Neural progenitor cell (in vitro differentiated cells): ENCODE measurements at regions not wholly inside any gene's neighbourhood (a gene's known extent, or its start where the extent isn't known, plus 50 kb on each side); places are given as distances from the start of the nearest gene placed in this dataset.

ENCODE experiments used
- DNase-seq: peaks from one replicate; pipeline ENCODE4 v3.0.0-alpha.2; 2016; ENCODE audit warnings: low spot score
- H2AFZ ChIP-seq: fragments of 200-600 bp; sonication (generic); replicated peaks from 2 replicates; pipeline ENCODE4 v1.6.1; 2016; ENCODE audit warnings: antibody characterized with exemption
- H3F3A ChIP-seq: fragments of 200-600 bp; sonication (generic); 2 replicates; pipeline ENCODE4 v1.6.1; 2016; ENCODE audit warnings: antibody characterized with exemption, low read depth
- H3K27ac ChIP-seq: fragments of 200-600 bp; sonication (generic); 2 replicates; pipeline ENCODE4 v1.5.1; 2016; ENCODE audit warnings: mild to moderate bottlenecking
- H3K27me3 ChIP-seq: fragments of 200-600 bp; sonication (generic); 2 replicates; pipeline ENCODE4 v1.6.1; 2016; ENCODE audit warnings: mild to moderate bottlenecking, moderate library complexity
- H3K36me3 ChIP-seq: fragments of 200-600 bp; sonication (generic); 2 replicates; pipeline ENCODE4 v1.5.1; 2016
- H3K4me1 ChIP-seq: fragments of 200-600 bp; sonication (generic); 2 replicates; pipeline ENCODE4 v1.6.1; 2016; ENCODE audit warnings: mixed run types
- H3K4me2 ChIP-seq: fragments of 200-600 bp; sonication (generic); 2 replicates; pipeline ENCODE4 v1.6.1; 2016
- H3K4me3 ChIP-seq: fragments of 200-600 bp; sonication (generic); 2 replicates; pipeline ENCODE4 v1.5.1; 2016
- H3K79me2 ChIP-seq: fragments of 200-600 bp; sonication (generic); 2 replicates; pipeline ENCODE4 v1.6.1; 2016; ENCODE audit warnings: low read depth
- H3K9ac ChIP-seq: fragments of 200-600 bp; sonication (generic); 2 replicates; pipeline ENCODE4 v1.6.1; 2016
- H3K9me3 ChIP-seq: fragments of 200-600 bp; sonication (generic); 2 replicates; pipeline ENCODE4 v1.5.1; 2016; ENCODE audit warnings: low read depth
- H4K20me1 ChIP-seq: fragments of 200-600 bp; sonication (generic); 2 replicates; pipeline ENCODE4 v1.6.1; 2016; ENCODE audit warnings: low read depth
- H3K27ac Mint-ChIP-seq: 3 replicates; pipeline ENCODE4 v1.8.0; 2021; ENCODE audit warnings: mixed read lengths
- H3K27me3 Mint-ChIP-seq: 2 replicates; pipeline ENCODE4 v1.8.0; 2022; ENCODE audit warnings: low read depth, mild to moderate bottlenecking, inconsistent platforms, moderate library complexity, mixed read lengths; ENCODE audit not compliant: insufficient read depth
- H3K36me3 Mint-ChIP-seq: 3 replicates; pipeline ENCODE4 v1.8.0; 2021; ENCODE audit warnings: mixed read lengths
- H3K4me1 Mint-ChIP-seq: 3 replicates; pipeline ENCODE4 v1.8.0; 2021; ENCODE audit warnings: mixed read lengths
- H3K4me3 Mint-ChIP-seq: 3 replicates; pipeline ENCODE4 v1.8.0; 2021; ENCODE audit warnings: mild to moderate bottlenecking, moderate library complexity, mixed read lengths
- H3K9me3 Mint-ChIP-seq: 3 replicates; pipeline ENCODE4 v1.8.0; 2020; ENCODE audit warnings: mixed read lengths
- CTCF ChIP-seq: fragments of 200-600 bp; sonication (generic); IDR thresholded peaks from 2 replicates; pipeline ENCODE4 v1.5.1; 2017; ENCODE audit warnings: antibody characterized with exemption, mild to moderate bottlenecking
- EZH2 ChIP-seq: fragments of 200-600 bp; sonication (generic); IDR thresholded peaks from 2 replicates; pipeline ENCODE4 v1.6.1; 2017; ENCODE audit warnings: antibody characterized with exemption, mild to moderate bottlenecking, moderate library complexity
- EZH2phosphoT487 ChIP-seq: fragments of 200-600 bp; sonication (generic); IDR thresholded peaks from 2 replicates; pipeline ENCODE4 v1.6.1; 2017; ENCODE audit warnings: antibody characterized with exemption

DNA sequence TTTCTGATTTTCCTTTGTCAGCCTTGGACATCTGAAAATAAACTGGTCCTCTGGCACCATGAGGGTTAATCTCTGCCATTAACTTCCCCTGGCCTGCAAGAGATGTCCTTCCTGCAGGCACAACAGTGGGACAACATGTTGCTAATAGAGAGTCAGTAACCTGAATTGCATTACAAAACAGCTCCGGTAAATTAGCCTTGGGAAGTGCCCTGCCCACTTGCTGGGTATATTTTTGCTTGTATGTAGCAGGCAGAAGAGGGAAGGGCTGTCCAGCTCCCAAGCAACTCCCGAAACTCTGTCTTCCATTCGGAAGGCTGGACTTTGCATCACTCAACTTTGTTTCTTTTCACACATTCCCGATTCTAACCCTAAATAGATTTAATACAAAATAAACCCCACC lies 104.4 kb upstream of the ATP8B1 start:
- Mint-ChIP-seq H3K36me3 (no peaks in the 10 kb centered on the region), H3K4me1 (no peaks in the 10 kb centered on the region), H3K9me3 (peaks cover under 1% of the 10 kb centered on the region), H3K27me3 (no peaks in the 10 kb centered on the region), H3K27ac (no peak overlapping the region), H3K4me3 (no peak overlapping the region)
- Histone ChIP-seq H3K4me3 (no peak overlapping the region), H4K20me1 (no peaks in the 10 kb centered on the region), H3K27ac (no peak overlapping the region), H3K9ac (no peak overlapping the region), H3F3A (no peaks in the 10 kb centered on the region), H2AFZ (no peak overlapping the region), H3K4me2 (no peak overlapping the region), H3K4me1 (no peaks in the 10 kb centered on the region), H3K36me3 (no peaks in the 10 kb centered on the region), H3K27me3 (no peaks in the 10 kb centered on the region), H3K9me3 (no peaks in the 10 kb centered on the region), H3K79me2 (no peaks in the 10 kb centered on the region)
- TF ChIP-seq EZH2phosphoT487 (no peak), EZH2 (no peak), CTCF (no peak)
- no peak for DNase-seq

DNA sequence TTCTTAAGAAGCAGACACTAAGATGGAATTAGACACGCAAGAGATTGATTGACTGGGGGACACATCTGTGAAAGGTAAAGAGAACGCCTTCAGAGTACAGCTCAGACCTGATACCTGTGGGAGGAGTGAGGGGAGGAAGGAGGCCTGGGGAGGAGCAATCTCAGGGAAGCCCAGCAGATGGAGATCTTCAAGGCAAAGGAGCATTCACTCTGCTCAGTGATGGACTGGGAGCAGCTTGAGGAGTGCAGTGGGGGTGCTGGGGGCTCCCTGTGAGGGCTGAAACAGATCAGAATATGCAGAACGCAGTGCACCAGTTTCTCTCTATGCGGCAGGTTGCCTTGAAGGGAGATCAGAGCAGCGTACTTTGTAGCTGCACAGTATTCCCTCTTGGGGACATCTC lies 103.7 kb upstream of the ATP8B1 start:
- Histone ChIP-seq H3K4me2 (no peak overlapping the region), H3K27ac (no peak overlapping the region), H4K20me1 (no peaks in the 10 kb centered on the region), H2AFZ (no peak overlapping the region), H3K27me3 (no peaks in the 10 kb centered on the region), H3K9ac (no peak overlapping the region), H3K4me3 (no peak overlapping the region), H3K9me3 (no peaks in the 10 kb centered on the region), H3K36me3 (no peaks in the 10 kb centered on the region), H3F3A (no peaks in the 10 kb centered on the region), H3K79me2 (no peaks in the 10 kb centered on the region), H3K4me1 (no peaks in the 10 kb centered on the region)
- Mint-ChIP-seq H3K27ac (no peak overlapping the region), H3K4me3 (no peak overlapping the region), H3K4me1 (no peaks in the 10 kb centered on the region), H3K27me3 (no peaks in the 10 kb centered on the region), H3K9me3 (no peaks in the 10 kb centered on the region), H3K36me3 (no peaks in the 10 kb centered on the region)
- peak; percentile 22 for DNase-seq
- TF ChIP-seq CTCF (peak; percentile 21), EZH2phosphoT487 (no peak), EZH2 (no peak)

GRCh38 chr18:57904535-57904934 lies 101.4 kb upstream of the ATP8B1 start:
- Mint-ChIP-seq H3K27ac (no peak overlapping the region), H3K36me3 (no peaks in the 10 kb centered on the region), H3K27me3 (no peaks in the 10 kb centered on the region), H3K4me1 (no peaks in the 10 kb centered on the region), H3K9me3 (no peaks in the 10 kb centered on the region), H3K4me3 (no peak overlapping the region)
- Histone ChIP-seq H3K27me3 (no peaks in the 10 kb centered on the region), H3K27ac (no peak overlapping the region), H3K36me3 (no peaks in the 10 kb centered on the region), H4K20me1 (no peaks in the 10 kb centered on the region), H3K9ac (no peak overlapping the region), H3K4me1 (no peaks in the 10 kb centered on the region), H3K9me3 (no peaks in the 10 kb centered on the region), H2AFZ (no peak overlapping the region), H3K79me2 (no peaks in the 10 kb centered on the region), H3F3A (no peaks in the 10 kb centered on the region), H3K4me2 (no peak overlapping the region), H3K4me3 (no peak overlapping the region)
- TF ChIP-seq CTCF, result no peak
- TF ChIP-seq EZH2phosphoT487, result no peak
- TF ChIP-seq EZH2, result no peak
- DNase-seq, result no peak

DNA sequence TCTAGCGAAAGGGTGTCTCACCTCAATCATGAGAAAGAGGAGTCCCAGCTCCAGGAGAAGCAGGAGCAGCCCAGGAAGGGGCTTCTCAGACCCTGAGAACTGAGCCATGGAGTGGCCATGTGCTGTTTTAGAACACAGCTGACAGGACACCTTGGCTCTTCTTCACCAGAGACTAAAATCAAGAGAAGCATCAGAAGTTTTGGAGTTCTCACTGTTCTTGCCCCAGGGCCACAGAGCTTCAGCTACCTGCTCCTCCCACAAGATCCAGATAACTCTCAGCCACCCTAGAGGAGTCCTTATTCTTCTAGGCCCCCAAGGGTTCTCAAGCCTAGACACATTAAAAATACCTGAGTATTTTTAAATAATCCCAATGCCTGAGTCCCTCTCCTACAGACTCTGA lies 99.6 kb upstream of the ATP8B1 start:
- DNase-seq, result no peak
- H3K27me3 ChIP-seq, result no peaks in the 10 kb centered on the region
- Mint-ChIP-seq H3K4me3 (no peak overlapping the region), H3K4me1 (no peaks in the 10 kb centered on the region), H3K9me3 (no peaks in the 10 kb centered on the region), H3K27me3 (no peaks in the 10 kb centered on the region), H3K36me3 (no peaks in the 10 kb centered on the region), H3K27ac (no peak overlapping the region)
- H3K9me3 ChIP-seq, result no peaks in the 10 kb centered on the region
- no peaks in the 10 kb centered on the region for H3K36me3 ChIP-seq
- no peak overlapping the region for H2AFZ ChIP-seq
- H3K79me2 ChIP-seq, result no peaks in the 10 kb centered on the region
- no peak overlapping the region for H3K4me3 ChIP-seq
- TF ChIP-seq CTCF (no peak), EZH2phosphoT487 (no peak), EZH2 (no peak)
- no peaks in the 10 kb centered on the region for H3F3A ChIP-seq
- H3K4me2 ChIP-seq, result no peak overlapping the region
- H3K4me1 ChIP-seq, result no peaks in the 10 kb centered on the region
- H3K9ac ChIP-seq, result no peak overlapping the region
- H3K27ac ChIP-seq, result no peak overlapping the region
- no peaks in the 10 kb centered on the region for H4K20me1 ChIP-seq
